NCI-H1694 (cell line): ENCODE measurements at regions not wholly inside any gene's neighbourhood (a gene's known extent, or its start where the extent isn't known, plus 50 kb on each side); places are given as distances from the start of the nearest gene placed in this dataset.

Experiments
- DNase-seq: peaks from one replicate; lab custom pipeline; 2025; lab: John Stamatoyannopoulos, UW

GRCh38 chr6:18335948-18336347, 51.2 kb upstream of the RNF144B start:
- no peak for DNase-seq

- DNase-seq: no peak
Measured at GRCh38 chr6:18334251-18334650, 52.9 kb upstream of the RNF144B start.

GRCh38 chr6:18330548-18331081, 56.5 kb upstream of the RNF144B start:
- no peak for DNase-seq

GRCh38 chr6:18329776-18330175, 57.4 kb upstream of the RNF144B start:
- DNase-seq: no peak

GRCh38 chr6:18328540-18328939, 58.6 kb upstream of the RNF144B start:
- DNase-seq: no peak

- no peak for DNase-seq
Measured at GRCh38 chr6:18328070-18328469, 59.1 kb upstream of the RNF144B start.

- DNase-seq: no peak
Measured at GRCh38 chr6:18327626-18328025, 59.5 kb upstream of the RNF144B start.

- no peak for DNase-seq
Measured at GRCh38 chr6:18326980-18327379, 60.2 kb upstream of the RNF144B start.

GRCh38 chr6:18326001-18326400, 61.1 kb upstream of the RNF144B start:
- no peak for DNase-seq

GRCh38 chr6:18324706-18325042, 60.3 kb upstream of the DEK start:
- DNase-seq: no peak

GRCh38 chr6:18323935-18324705, 59.8 kb upstream of the DEK start:
- peak; percentile 54 for DNase-seq

GRCh38 chr6:18317850-18318249, 53.5 kb upstream of the DEK start:
- no peak for DNase-seq

GRCh38 chr6:18314317-18314997, 50.1 kb upstream of the DEK start:
- DNase-seq: no peak
